ENCODE measurements at regions not wholly inside any gene's neighbourhood (a gene's known extent, or its start where the extent isn't known, plus 50 kb on each side); places are given as distances from the start of the nearest gene placed in this dataset.

GRCh38 chr4:187191676-187192075 lies 468.0 kb upstream of the FAT1 start:
- TF ChIP-seq CTCF (IDR thresholded peaks at IDR 0.05; ENCODE audit: low read depth, low read length): no peak
- in situ Hi-C loops (cut with HindIII; ENCODE audit: low sequenced_read_pairs): no loop called here

GRCh38 chr4:187192266-187192665 lies 468.6 kb upstream of the FAT1 start:
- no peak overlapping the region for H3K4me3 ChIP-seq (ENCODE audit: low read depth, low read length)
- no peak for DNase-seq (ENCODE audit: low read depth, low spot score)
- no peak for TF ChIP-seq CTCF (IDR thresholded peaks at IDR 0.05; ENCODE audit: low read depth, low read length)
- in situ Hi-C loops (cut with HindIII; ENCODE audit: low sequenced_read_pairs): no loop called here

More at GRCh38 chr4:187191676-187192075, 468.0 kb upstream of the FAT1 start:
- DNase-seq (ENCODE audit: low read depth, low spot score): no peak
- H3K4me3 ChIP-seq (ENCODE audit: low read depth, low read length): no peak overlapping the region

- no peak for TF ChIP-seq CTCF (IDR thresholded peaks at IDR 0.05; ENCODE audit: low read depth, low read length)
- no peak overlapping the region for H3K4me3 ChIP-seq (ENCODE audit: low read depth, low read length)
- in situ Hi-C loops (cut with HindIII; ENCODE audit: low sequenced_read_pairs): no loop called here
- DNase-seq (ENCODE audit: low read depth, low spot score): no peak
Observed at GRCh38 chr4:187193141-187193540, 469.5 kb upstream of the FAT1 start.

- in situ Hi-C loops (cut with HindIII; ENCODE audit: low sequenced_read_pairs): no loop called here
- DNase-seq (ENCODE audit: low read depth, low spot score): peak; percentile 22
- no peak overlapping the region for H3K4me3 ChIP-seq (ENCODE audit: low read depth, low read length)
- TF ChIP-seq CTCF (IDR thresholded peaks at IDR 0.05; ENCODE audit: low read depth, low read length): no peak
Observed at GRCh38 chr4:187204389-187204918, 480.8 kb upstream of the FAT1 start.

- no peak overlapping the region for H3K4me3 ChIP-seq (ENCODE audit: low read depth, low read length)
- no peak for TF ChIP-seq CTCF (IDR thresholded peaks at IDR 0.05; ENCODE audit: low read depth, low read length)
- in situ Hi-C loops (cut with HindIII; ENCODE audit: low sequenced_read_pairs): no loop called here
- no peak for DNase-seq (ENCODE audit: low read depth, low spot score)
Observed at GRCh38 chr4:187207931-187208330, 484.3 kb upstream of the FAT1 start.

- in situ Hi-C loops (cut with HindIII; ENCODE audit: low sequenced_read_pairs): no loop called here
- H3K4me3 ChIP-seq (ENCODE audit: low read depth, low read length): no peak overlapping the region
- TF ChIP-seq CTCF (IDR thresholded peaks at IDR 0.05; ENCODE audit: low read depth, low read length): no peak
- no peak for DNase-seq (ENCODE audit: low read depth, low spot score)
Observed at GRCh38 chr4:187208651-187209050, 485.0 kb upstream of the FAT1 start.

All from astrocyte of the spinal cord (primary cell).